HepG2 (cell line): ENCODE measurements at regions not wholly inside any gene's neighbourhood (a gene's known extent, or its start where the extent isn't known, plus 50 kb on each side); places are given as distances from the start of the nearest gene placed in this dataset.

Experiments used
- ATAC-seq: fragments of 200-7000 bp; cut with Tn5 transposase; 3 replicates; pipeline ENCODE4 v1.9.1; 2020; ENCODE audit warnings: mild to moderate bottlenecking, moderate library complexity
- BruUV-seq: library from RNA; stranded (reverse); fragments of 400-500 nt; replicated peaks from 2 replicates; lab custom pipeline; 2021; lab: Mats Ljungman, UMichigan
- CTCF ChIA-PET: fragments of 300-600 bp; formaldehyde crosslinking; extraction: SDS; loops from one replicate; lab custom pipeline; 2021; ENCODE audit warnings: low total read pairs, inconsistent platforms, low intra/inter-chr PET ratio; lab: Yijun Ruan, JAX
- POLR2A ChIA-PET: fragments of 350-600 bp; sonication (Branson Sonifier 250); formaldehyde crosslinking; loops from one replicate; lab custom pipeline; 2020; ENCODE audit warnings: antibody characterized with exemption, inconsistent platforms; lab: Yijun Ruan, JAX
- DNase-seq: peaks from one replicate; pipeline ENCODE4 v3.0.0-alpha.2; 2015; ENCODE audit warnings: low spot score
- FAIRE-seq: peaks from 3 replicates; lab custom pipeline; 2011; peaks lifted over from hg19 to GRCh38; lab: Jason Lieb, UNC
- H2AFZ ChIP-seq: one replicate; pipeline ENCODE4 v1.6.1; 2011; ENCODE audit warnings: low read length, inconsistent platforms
- H3K27ac ChIP-seq: fragments of 300-600 bp; 3 replicates; pipeline ENCODE4 v1.8.0; 2011; ENCODE audit warnings: mixed run types, mild to moderate bottlenecking, mixed read lengths, low read length, inconsistent platforms; ENCODE audit not compliant: insufficient read depth; ENCODE audit errors: extremely low read length
- H3K27me3 ChIP-seq, 2 experiments: fragments of 200-600 bp in 1 of 2; 2 replicates in 1 of 2; 3 replicates in 1 of 2; pipeline versions ENCODE4 v1.6.0 to v1.8.0; 2011; ENCODE audit warnings: low read length in 2 of 2, mild to moderate bottlenecking in 2 of 2, moderate library complexity in 2 of 2, inconsistent platforms in 1 of 2; ENCODE audit not compliant: insufficient read depth in 2 of 2, control insufficient read depth in 1 of 2
- H3K36me3 ChIP-seq, 2 experiments: fragments of 200-600 bp in 1 of 2; replicated peaks in 1 of 2; 2 replicates in 1 of 2; 3 replicates in 1 of 2; pipeline versions ENCODE4 v1.5.1 to v1.8.0; 2011; ENCODE audit warnings: low read length in 2 of 2, inconsistent platforms in 1 of 2; ENCODE audit not compliant: insufficient read depth in 2 of 2, control insufficient read depth in 1 of 2
- H3K4me1 ChIP-seq: 2 replicates; pipeline ENCODE4 v1.5.1; 2012; ENCODE audit warnings: low read length, inconsistent platforms; ENCODE audit not compliant: insufficient read depth
- H3K4me2 ChIP-seq: 2 replicates; pipeline ENCODE4 v1.6.0; 2011; ENCODE audit warnings: low read depth, low read length, inconsistent platforms
- H3K4me3 ChIP-seq, 3 experiments: fragments of 200-600 bp in 1 of 3; sonication (generic), shearing (Covaris generic) in 1 of 3; replicated peaks in 1 of 3; 2 replicates each; pipeline ENCODE4 v1.5.1; 2011 to 2016; ENCODE audit warnings: low read length in 3 of 3, inconsistent platforms in 2 of 3, low read depth in 2 of 3, mild to moderate bottlenecking in 2 of 3, control low read depth in 1 of 3, mixed read lengths in 1 of 3; ENCODE audit not compliant: insufficient read depth in 1 of 3
- H3K79me2 ChIP-seq: one replicate; pipeline ENCODE4 v1.6.1; 2011; ENCODE audit warnings: low read length, inconsistent platforms; ENCODE audit not compliant: insufficient read depth
- H3K9ac ChIP-seq: 2 replicates; pipeline ENCODE4 v1.6.0; 2011; ENCODE audit warnings: mild to moderate bottlenecking, low read depth, low read length, inconsistent platforms; ENCODE audit not compliant: insufficient read depth
- H3K9me3 ChIP-seq: 2 replicates; pipeline ENCODE4 v1.5.1; 2012; ENCODE audit warnings: mild to moderate bottlenecking, low read length
- H4K20me1 ChIP-seq: 2 replicates; pipeline ENCODE4 v1.6.0; 2011; ENCODE audit warnings: inconsistent platforms, mild to moderate bottlenecking, low read length, moderate library complexity; ENCODE audit not compliant: insufficient read depth
- MNT ChIP-seq: fragments of 450-650 bp; IDR thresholded peaks from 2 replicates; pipeline ENCODE4 v1.6.1; 2016
- SALL1 ChIP-seq: sonication (generic); formaldehyde crosslinking; IDR thresholded peaks from 2 replicates; pipeline ENCODE4 v1.8.0; 2022; ENCODE audit warnings: mild to moderate bottlenecking, missing genetic modification reagents
- SCMH1 ChIP-seq: sonication (generic); formaldehyde crosslinking; IDR thresholded peaks from 2 replicates; pipeline ENCODE4 v1.9.0; 2021; ENCODE audit warnings: missing genetic modification reagents, mild to moderate bottlenecking, borderline replicate concordance
- ZBED4 ChIP-seq: sonication (generic); formaldehyde crosslinking; IDR thresholded peaks from 2 replicates; pipeline ENCODE4 v1.4.0; 2020; ENCODE audit warnings: missing genetic modification reagents, borderline replicate concordance
- ZNF280B ChIP-seq: sonication (generic); formaldehyde crosslinking; IDR thresholded peaks from 2 replicates; pipeline ENCODE4 v1.5.0; 2020; ENCODE audit warnings: missing genetic modification reagents, mild to moderate bottlenecking, borderline replicate concordance
- ZNF431 ChIP-seq: sonication (generic); formaldehyde crosslinking; IDR thresholded peaks from 2 replicates; pipeline ENCODE4 v1.9.0; 2022; ENCODE audit warnings: missing genetic modification reagents, low read depth, mild to moderate bottlenecking, borderline replicate concordance
- ZNF615 ChIP-seq: sonication (generic); formaldehyde crosslinking; IDR thresholded peaks from 2 replicates; pipeline ENCODE4 v1.5.0; 2020; ENCODE audit warnings: mild to moderate bottlenecking, missing genetic modification reagents, borderline replicate concordance
- ZNF724P ChIP-seq: sonication (generic); formaldehyde crosslinking; IDR thresholded peaks from 2 replicates; pipeline ENCODE4 v1.8.0; 2022; ENCODE audit warnings: missing genetic modification reagents, borderline replicate concordance
- WGBS: methylation state at CpG from one replicate; pipeline ENCODE4 v1.1.6; 2017; ENCODE audit warnings: low lambda C conversion rate; 5-methylcytosine and 5-hydroxymethylcytosine counted together
- in situ Hi-C: cut with HindIII; loops from 2 replicates; pipeline ENCODE4 v1.10.0; 2017; ENCODE audit warnings: low pct_unique_long_range_greater_than_20kb; ENCODE audit not compliant: extremely low pct_ligation_motif_present
- intact Hi-C: fragments of 100-400 bp; cut with micrococcal nuclease; formaldehyde crosslinking; loops from one replicate; pipeline ENCODE4 v1.10.0; 2022; ENCODE audit not compliant: unreplicated experiment
- TF ChIP-seq, protein P1 (sequence below): sonication (generic); formaldehyde crosslinking; IDR thresholded peaks from 2 replicates; pipeline ENCODE4 v1.5.0; 2020; ENCODE audit warnings: missing genetic modification reagents

DNA sequence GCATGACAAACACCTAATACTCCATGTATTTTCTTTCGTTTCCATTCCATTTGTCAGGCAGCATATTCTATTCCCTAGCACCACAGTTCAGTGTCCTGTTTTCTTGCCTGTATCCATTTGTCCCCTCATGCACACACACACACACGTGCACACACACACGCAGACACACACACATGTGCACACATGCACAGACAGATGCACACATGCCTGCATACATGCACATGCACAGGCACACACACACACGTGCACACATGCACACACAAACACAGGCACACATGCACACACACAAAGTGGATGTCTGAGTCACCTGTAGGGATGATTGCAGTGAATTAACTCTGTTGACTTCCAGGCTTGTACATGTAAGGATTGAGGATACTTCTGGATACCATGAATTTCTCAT is 226.7 kb upstream of the SYNDIG1 start:
- TF ChIP-seq ZNF615 (no peak), SALL1 (CRISPR knock-in tag) (no peak), MNT (peak; percentile 100)
- TF ChIP-seq, all 625 proteins: peak for 1
- FAIRE-seq (no peak), DNase-seq (no peak), ATAC-seq (no peak)
- CTCF ChIA-PET, result no interaction called here
- no peaks in the 10 kb centered on the region for H3K9me3 ChIP-seq
- WGBS, result 0% methylated on average over 4 of the region's 4 CpGs
- no peaks in the 10 kb centered on the region for H4K20me1 ChIP-seq
- no peak overlapping the region for H3K4me3 ChIP-seq
- H3K9ac ChIP-seq, result no peak overlapping the region
- no peak overlapping the region for H2AFZ ChIP-seq
- H3K27ac ChIP-seq, result no peak overlapping the region
- intact Hi-C loops, result no loop called here
- peaks cover 0 to 1% of the 10 kb centered on the region in 2 experiments; a peak in 2 of 5 replicates for H3K27me3 ChIP-seq
- no TSS peak for BruUV-seq
- in situ Hi-C loops, result no loop called here
- no peaks in the 10 kb centered on the region for H3K79me2 ChIP-seq
- POLR2A ChIA-PET, result no interaction called here
- H3K4me1 ChIP-seq, result no peaks in the 10 kb centered on the region
- no peak overlapping the region for H3K4me2 ChIP-seq
- H3K36me3 ChIP-seq, result no peaks in the 10 kb centered on the region

DNA sequence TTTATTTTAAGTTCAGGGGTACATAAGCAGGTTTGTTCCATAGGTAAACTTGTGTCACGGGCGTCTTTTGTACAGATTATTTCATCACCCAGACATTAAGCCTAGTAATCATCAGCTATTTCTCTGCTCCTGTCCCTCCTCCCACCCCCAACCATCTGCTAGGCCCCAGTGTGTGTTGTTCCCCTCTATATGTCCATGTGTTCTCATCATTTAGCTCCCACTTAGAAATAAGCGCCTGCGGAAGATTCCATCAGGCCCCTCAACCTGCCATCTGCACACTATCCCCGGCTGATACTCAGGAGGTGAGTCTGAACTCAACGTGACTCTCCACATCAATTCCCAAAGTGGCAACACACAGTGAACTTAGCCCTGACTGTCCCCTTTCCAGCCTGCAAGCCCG is 228.0 kb upstream of the SYNDIG1 start:
- no TSS peak for BruUV-seq
- Histone ChIP-seq H3K79me2 (no peaks in the 10 kb centered on the region), H4K20me1 (no peaks in the 10 kb centered on the region), H3K27ac (no peak overlapping the region), H3K27me3 (peaks cover 0 to 1% of the 10 kb centered on the region in 2 experiments; a peak in 1 of 5 replicates), H3K9me3 (no peaks in the 10 kb centered on the region), H3K4me1 (no peaks in the 10 kb centered on the region), H3K4me3 (no peak overlapping the region), H3K36me3 (no peaks in the 10 kb centered on the region), H2AFZ (no peak overlapping the region), H3K4me2 (no peak overlapping the region), H3K9ac (no peak overlapping the region)
- FAIRE-seq (no peak), DNase-seq (no peak), ATAC-seq (no peak)
- intact Hi-C loops (no loop called here), in situ Hi-C loops (no loop called here)
- CTCF ChIA-PET, result no interaction called here
- POLR2A ChIA-PET, result no interaction called here
- WGBS, result 36% methylated on average over 7 of the region's 7 CpGs
- TF ChIP-seq ZNF431 (CRISPR knock-in tag) (no peak), ZNF280B (CRISPR knock-in tag) (no peak), ZNF724P (CRISPR knock-in tag) (no peak), ZBED4 (no peak), SCMH1 (CRISPR knock-in tag) (no peak)
- TF ChIP-seq, protein P1, sequence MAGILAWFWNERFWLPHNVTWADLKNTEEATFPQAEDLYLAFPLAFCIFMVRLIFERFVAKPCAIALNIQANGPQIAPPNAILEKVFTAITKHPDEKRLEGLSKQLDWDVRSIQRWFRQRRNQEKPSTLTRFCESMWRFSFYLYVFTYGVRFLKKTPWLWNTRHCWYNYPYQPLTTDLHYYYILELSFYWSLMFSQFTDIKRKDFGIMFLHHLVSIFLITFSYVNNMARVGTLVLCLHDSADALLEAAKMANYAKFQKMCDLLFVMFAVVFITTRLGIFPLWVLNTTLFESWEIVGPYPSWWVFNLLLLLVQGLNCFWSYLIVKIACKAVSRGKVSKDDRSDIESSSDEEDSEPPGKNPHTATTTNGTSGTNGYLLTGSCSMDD (CRISPR knock-in tag), result no peak
